Stimulated activated CD8-positive, alpha-beta memory T cell treated with anti-CD3 and anti-CD28 coated beads, Interleukin-12 subunit alpha, Interleukin-12 subunit beta, amount 100 ng/mL, for 4 hours (primary cell): ENCODE measurements at regions not wholly inside any gene's neighbourhood (a gene's known extent, or its start where the extent isn't known, plus 50 kb on each side); places are given as distances from the start of the nearest gene placed in this dataset.
"Not testable (repeated sequence)": the region's sequence is repeated elsewhere in the genome, so short reads cannot be mapped to it uniquely, and the experiment has no call there.

Experiments
- DNase-seq: peaks from one replicate; pipeline ENCODE4 v3.0.0-alpha.2; 2020; ENCODE audit warnings: low read depth

- no peak for DNase-seq
Measured at GRCh38 chr20:53800418-53800817, 206.8 kb upstream of the ZNF217 start.

- no peak for DNase-seq
Measured at GRCh38 chr20:53797085-53797484, 203.4 kb upstream of the ZNF217 start.

GRCh38 chr20:53795170-53795569 is 201.5 kb upstream of the ZNF217 start:
- DNase-seq: no peak

- DNase-seq: no peak
Measured at GRCh38 chr20:53794529-53795115, 201.0 kb upstream of the ZNF217 start.

- no peak for DNase-seq
Measured at GRCh38 chr20:53793783-53794383, 200.2 kb upstream of the ZNF217 start.

GRCh38 chr20:53792946-53793536 is 199.4 kb upstream of the ZNF217 start:
- no peak for DNase-seq

- no peak for DNase-seq
Measured at GRCh38 chr20:53789989-53790675, 196.5 kb upstream of the ZNF217 start.

- no peak for DNase-seq
Measured at GRCh38 chr20:53788253-53789022, 194.8 kb upstream of the ZNF217 start.

- not testable (repeated sequence) for DNase-seq
Measured at GRCh38 chr20:53787491-53787931, 193.9 kb upstream of the ZNF217 start.

- no peak for DNase-seq
Measured at GRCh38 chr20:53786445-53787267, 193.0 kb upstream of the ZNF217 start.

- no peak for DNase-seq
Measured at GRCh38 chr20:53786071-53786444, 192.4 kb upstream of the ZNF217 start.

- DNase-seq: no peak
Measured at GRCh38 chr20:53785320-53785719, 191.7 kb upstream of the ZNF217 start.

- DNase-seq: no peak
Measured at GRCh38 chr20:53783768-53784167, 190.1 kb upstream of the ZNF217 start.

- no peak for DNase-seq
Measured at GRCh38 chr20:53782612-53783246, 189.1 kb upstream of the ZNF217 start.

GRCh38 chr20:53779822-53780221 is 186.2 kb upstream of the ZNF217 start:
- DNase-seq: no peak

- no peak for DNase-seq
Measured at GRCh38 chr20:53778736-53779135, 185.1 kb upstream of the ZNF217 start.

GRCh38 chr20:53778041-53778516 is 184.4 kb upstream of the ZNF217 start:
- DNase-seq: no peak

GRCh38 chr20:53777402-53777801 is 183.8 kb upstream of the ZNF217 start:
- not testable (repeated sequence) for DNase-seq

GRCh38 chr20:53776858-53777257 is 183.2 kb upstream of the ZNF217 start:
- DNase-seq: no peak

GRCh38 chr20:53774461-53775203 is 181.0 kb upstream of the ZNF217 start:
- no peak for DNase-seq
